Kasumi-1 (cell line): ENCODE measurements at regions not wholly inside any gene's neighbourhood (a gene's known extent, or its start where the extent isn't known, plus 50 kb on each side); places are given as distances from the start of the nearest gene placed in this dataset.
"Not testable (repeated sequence)": the region's sequence is repeated elsewhere in the genome, so short reads cannot be mapped to it uniquely, and the experiment has no call there.

Source experiments
- DNase-seq, 2 experiments: peaks; one replicate each; lab custom pipeline; 2025; lab: John Stamatoyannopoulos, UW

- no peak for DNase-seq
These were observed 427.7 kb downstream of the LRRIQ3 start for GRCh38 chr1:73770109-73770905.

GRCh38 chr1:73766786-73767348 is 431.1 kb downstream of the LRRIQ3 start:
- no peak for DNase-seq

- no peak for DNase-seq
These were observed 432.3 kb downstream of the LRRIQ3 start for GRCh38 chr1:73765551-73766233.

- no peak for DNase-seq
These were observed 436.4 kb downstream of the LRRIQ3 start for GRCh38 chr1:73761559-73761958.

- DNase-seq, result no peak
These were observed 439.0 kb downstream of the LRRIQ3 start for GRCh38 chr1:73759011-73759410.

GRCh38 chr1:73756817-73757216 is 441.2 kb downstream of the LRRIQ3 start:
- DNase-seq, result no peak

GRCh38 chr1:73755649-73756048 is 442.3 kb downstream of the LRRIQ3 start:
- DNase-seq, result no peak

GRCh38 chr1:73749996-73750395 is 448.0 kb downstream of the LRRIQ3 start:
- no peak for DNase-seq

GRCh38 chr1:73744985-73745384 is 453.0 kb downstream of the LRRIQ3 start:
- DNase-seq, result no peak

GRCh38 chr1:73736125-73736524 is 461.9 kb downstream of the LRRIQ3 start:
- DNase-seq, result peak in 1 of 2 experiments; percentile 25

- DNase-seq, result no peak
These were observed 470.9 kb downstream of the LRRIQ3 start for GRCh38 chr1:73727036-73727435.

- DNase-seq, result no peak
These were observed 475.9 kb downstream of the LRRIQ3 start for GRCh38 chr1:73722055-73722454.

GRCh38 chr1:73717976-73718375 is 480.0 kb downstream of the LRRIQ3 start:
- DNase-seq, result no peak

GRCh38 chr1:73711089-73711488 is 486.9 kb downstream of the LRRIQ3 start:
- no peak for DNase-seq

- no peak for DNase-seq
These were observed 496.1 kb downstream of the LRRIQ3 start for GRCh38 chr1:73701826-73702225.

GRCh38 chr1:73676186-73676585 is 521.8 kb downstream of the LRRIQ3 start:
- no peak for DNase-seq

- DNase-seq, result peak; percentile 70 to 79
These were observed 522.9 kb downstream of the LRRIQ3 start for GRCh38 chr1:73674945-73675561.

- no peak for DNase-seq
These were observed 524.0 kb downstream of the LRRIQ3 start for GRCh38 chr1:73673971-73674370.

- no peak for DNase-seq
These were observed 526.4 kb downstream of the LRRIQ3 start for GRCh38 chr1:73671530-73671929.

GRCh38 chr1:73667959-73668358 is 530.0 kb downstream of the LRRIQ3 start:
- DNase-seq, result not testable (repeated sequence)

- DNase-seq, result no peak
These were observed 535.5 kb downstream of the LRRIQ3 start for GRCh38 chr1:73662526-73662925.

GRCh38 chr1:73659136-73659535 is 538.8 kb downstream of the LRRIQ3 start:
- DNase-seq, result no peak

- no peak for DNase-seq
These were observed 543.3 kb downstream of the LRRIQ3 start for GRCh38 chr1:73654714-73655113.
